ENCODE measurements at regions not wholly inside any gene's neighbourhood (a gene's known extent, or its start where the extent isn't known, plus 50 kb on each side); places are given as distances from the start of the nearest gene placed in this dataset.

DNA sequence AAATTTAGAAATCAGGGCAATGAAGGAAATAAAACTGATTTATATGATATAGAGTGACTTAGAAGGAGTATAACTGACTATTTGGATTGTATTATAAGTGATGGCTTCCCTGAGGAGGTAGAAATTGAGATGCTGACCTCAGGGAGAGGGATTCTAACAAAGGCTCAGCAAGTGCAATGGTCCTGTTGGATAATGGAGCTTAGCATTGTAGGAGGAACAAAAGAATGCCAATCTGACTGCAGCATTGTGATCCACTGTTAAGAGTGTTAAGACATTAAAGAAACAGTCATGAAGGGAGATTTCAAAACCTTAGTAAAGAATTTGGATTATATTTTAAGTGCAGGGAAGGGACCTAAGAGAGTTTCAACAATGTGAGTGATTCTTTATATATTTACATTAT is 158.4 kb upstream of the NAALADL2 start (continued):
- TF ChIP-seq, protein P1, sequence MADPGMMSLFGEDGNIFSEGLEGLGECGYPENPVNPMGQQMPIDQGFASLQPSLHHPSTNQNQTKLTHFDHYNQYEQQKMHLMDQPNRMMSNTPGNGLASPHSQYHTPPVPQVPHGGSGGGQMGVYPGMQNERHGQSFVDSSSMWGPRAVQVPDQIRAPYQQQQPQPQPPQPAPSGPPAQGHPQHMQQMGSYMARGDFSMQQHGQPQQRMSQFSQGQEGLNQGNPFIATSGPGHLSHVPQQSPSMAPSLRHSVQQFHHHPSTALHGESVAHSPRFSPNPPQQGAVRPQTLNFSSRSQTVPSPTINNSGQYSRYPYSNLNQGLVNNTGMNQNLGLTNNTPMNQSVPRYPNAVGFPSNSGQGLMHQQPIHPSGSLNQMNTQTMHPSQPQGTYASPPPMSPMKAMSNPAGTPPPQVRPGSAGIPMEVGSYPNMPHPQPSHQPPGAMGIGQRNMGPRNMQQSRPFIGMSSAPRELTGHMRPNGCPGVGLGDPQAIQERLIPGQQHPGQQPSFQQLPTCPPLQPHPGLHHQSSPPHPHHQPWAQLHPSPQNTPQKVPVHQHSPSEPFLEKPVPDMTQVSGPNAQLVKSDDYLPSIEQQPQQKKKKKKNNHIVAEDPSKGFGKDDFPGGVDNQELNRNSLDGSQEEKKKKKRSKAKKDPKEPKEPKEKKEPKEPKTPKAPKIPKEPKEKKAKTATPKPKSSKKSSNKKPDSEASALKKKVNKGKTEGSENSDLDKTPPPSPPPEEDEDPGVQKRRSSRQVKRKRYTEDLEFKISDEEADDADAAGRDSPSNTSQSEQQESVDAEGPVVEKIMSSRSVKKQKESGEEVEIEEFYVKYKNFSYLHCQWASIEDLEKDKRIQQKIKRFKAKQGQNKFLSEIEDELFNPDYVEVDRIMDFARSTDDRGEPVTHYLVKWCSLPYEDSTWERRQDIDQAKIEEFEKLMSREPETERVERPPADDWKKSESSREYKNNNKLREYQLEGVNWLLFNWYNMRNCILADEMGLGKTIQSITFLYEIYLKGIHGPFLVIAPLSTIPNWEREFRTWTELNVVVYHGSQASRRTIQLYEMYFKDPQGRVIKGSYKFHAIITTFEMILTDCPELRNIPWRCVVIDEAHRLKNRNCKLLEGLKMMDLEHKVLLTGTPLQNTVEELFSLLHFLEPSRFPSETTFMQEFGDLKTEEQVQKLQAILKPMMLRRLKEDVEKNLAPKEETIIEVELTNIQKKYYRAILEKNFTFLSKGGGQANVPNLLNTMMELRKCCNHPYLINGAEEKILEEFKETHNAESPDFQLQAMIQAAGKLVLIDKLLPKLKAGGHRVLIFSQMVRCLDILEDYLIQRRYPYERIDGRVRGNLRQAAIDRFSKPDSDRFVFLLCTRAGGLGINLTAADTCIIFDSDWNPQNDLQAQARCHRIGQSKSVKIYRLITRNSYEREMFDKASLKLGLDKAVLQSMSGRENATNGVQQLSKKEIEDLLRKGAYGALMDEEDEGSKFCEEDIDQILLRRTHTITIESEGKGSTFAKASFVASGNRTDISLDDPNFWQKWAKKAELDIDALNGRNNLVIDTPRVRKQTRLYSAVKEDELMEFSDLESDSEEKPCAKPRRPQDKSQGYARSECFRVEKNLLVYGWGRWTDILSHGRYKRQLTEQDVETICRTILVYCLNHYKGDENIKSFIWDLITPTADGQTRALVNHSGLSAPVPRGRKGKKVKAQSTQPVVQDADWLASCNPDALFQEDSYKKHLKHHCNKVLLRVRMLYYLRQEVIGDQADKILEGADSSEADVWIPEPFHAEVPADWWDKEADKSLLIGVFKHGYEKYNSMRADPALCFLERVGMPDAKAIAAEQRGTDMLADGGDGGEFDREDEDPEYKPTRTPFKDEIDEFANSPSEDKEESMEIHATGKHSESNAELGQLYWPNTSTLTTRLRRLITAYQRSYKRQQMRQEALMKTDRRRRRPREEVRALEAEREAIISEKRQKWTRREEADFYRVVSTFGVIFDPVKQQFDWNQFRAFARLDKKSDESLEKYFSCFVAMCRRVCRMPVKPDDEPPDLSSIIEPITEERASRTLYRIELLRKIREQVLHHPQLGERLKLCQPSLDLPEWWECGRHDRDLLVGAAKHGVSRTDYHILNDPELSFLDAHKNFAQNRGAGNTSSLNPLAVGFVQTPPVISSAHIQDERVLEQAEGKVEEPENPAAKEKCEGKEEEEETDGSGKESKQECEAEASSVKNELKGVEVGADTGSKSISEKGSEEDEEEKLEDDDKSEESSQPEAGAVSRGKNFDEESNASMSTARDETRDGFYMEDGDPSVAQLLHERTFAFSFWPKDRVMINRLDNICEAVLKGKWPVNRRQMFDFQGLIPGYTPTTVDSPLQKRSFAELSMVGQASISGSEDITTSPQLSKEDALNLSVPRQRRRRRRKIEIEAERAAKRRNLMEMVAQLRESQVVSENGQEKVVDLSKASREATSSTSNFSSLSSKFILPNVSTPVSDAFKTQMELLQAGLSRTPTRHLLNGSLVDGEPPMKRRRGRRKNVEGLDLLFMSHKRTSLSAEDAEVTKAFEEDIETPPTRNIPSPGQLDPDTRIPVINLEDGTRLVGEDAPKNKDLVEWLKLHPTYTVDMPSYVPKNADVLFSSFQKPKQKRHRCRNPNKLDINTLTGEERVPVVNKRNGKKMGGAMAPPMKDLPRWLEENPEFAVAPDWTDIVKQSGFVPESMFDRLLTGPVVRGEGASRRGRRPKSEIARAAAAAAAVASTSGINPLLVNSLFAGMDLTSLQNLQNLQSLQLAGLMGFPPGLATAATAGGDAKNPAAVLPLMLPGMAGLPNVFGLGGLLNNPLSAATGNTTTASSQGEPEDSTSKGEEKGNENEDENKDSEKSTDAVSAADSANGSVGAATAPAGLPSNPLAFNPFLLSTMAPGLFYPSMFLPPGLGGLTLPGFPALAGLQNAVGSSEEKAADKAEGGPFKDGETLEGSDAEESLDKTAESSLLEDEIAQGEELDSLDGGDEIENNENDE (IDR thresholded peaks at IDR 0.05; ENCODE audit: insufficient replicate concordance, low read length), result no peak
